ENCODE measurements at regions not wholly inside any gene's neighbourhood (a gene's known extent, or its start where the extent isn't known, plus 50 kb on each side); places are given as distances from the start of the nearest gene placed in this dataset.
"Not testable (repeated sequence)": the region's sequence is repeated elsewhere in the genome, so short reads cannot be mapped to it uniquely, and the experiment has no call there.

GRCh38 chr9:26562338-26562737 is 330.3 kb downstream of the CAAP1 start:
- DNase-seq = no peak

- DNase-seq = no peak
These were observed 330.7 kb downstream of the CAAP1 start for GRCh38 chr9:26561928-26562327.

GRCh38 chr9:26559506-26559905 is 333.1 kb downstream of the CAAP1 start:
- DNase-seq = no peak

GRCh38 chr9:26551971-26552370 is 340.6 kb downstream of the CAAP1 start:
- no peak for DNase-seq

- DNase-seq = no peak
These were observed 341.2 kb downstream of the CAAP1 start for GRCh38 chr9:26551451-26551850.

- no peak for DNase-seq
These were observed 343.8 kb downstream of the CAAP1 start for GRCh38 chr9:26548781-26549290.

GRCh38 chr9:26539867-26540493 is 352.6 kb downstream of the CAAP1 start:
- DNase-seq = no peak

GRCh38 chr9:26537211-26537610 is 355.4 kb downstream of the CAAP1 start:
- DNase-seq = no peak

- DNase-seq = no peak
These were observed 357.5 kb downstream of the CAAP1 start for GRCh38 chr9:26535151-26535550.

GRCh38 chr9:26530841-26531240 is 361.8 kb downstream of the CAAP1 start:
- DNase-seq = no peak

GRCh38 chr9:26527931-26528330 is 364.7 kb downstream of the CAAP1 start:
- DNase-seq = no peak

- DNase-seq = no peak
These were observed 368.3 kb downstream of the CAAP1 start for GRCh38 chr9:26524267-26524666.

- no peak for DNase-seq
These were observed 369.0 kb downstream of the CAAP1 start for GRCh38 chr9:26523577-26523976.

GRCh38 chr9:26520141-26520540 is 372.5 kb downstream of the CAAP1 start:
- DNase-seq = no peak

- peak; percentile 54 to 69 for DNase-seq
These were observed 375.7 kb downstream of the CAAP1 start for GRCh38 chr9:26516773-26517343.

- DNase-seq = no peak
These were observed 378.9 kb downstream of the CAAP1 start for GRCh38 chr9:26513730-26514129.

- no peak for DNase-seq
These were observed 382.5 kb downstream of the CAAP1 start for GRCh38 chr9:26510137-26510536.

- DNase-seq = no peak
These were observed 383.7 kb downstream of the CAAP1 start for GRCh38 chr9:26508897-26509296.

- DNase-seq = no peak
These were observed 388.5 kb downstream of the CAAP1 start for GRCh38 chr9:26504057-26504456.

GRCh38 chr9:26502311-26502710 is 390.3 kb downstream of the CAAP1 start:
- DNase-seq = no peak

GRCh38 chr9:26500471-26500870 is 392.1 kb downstream of the CAAP1 start:
- no peak for DNase-seq

- not testable (repeated sequence) for DNase-seq
These were observed 399.7 kb downstream of the CAAP1 start for GRCh38 chr9:26492608-26493521.

- DNase-seq = not testable (repeated sequence)
These were observed 400.5 kb downstream of the CAAP1 start for GRCh38 chr9:26491922-26492607.

Data from NCI-H1930 (cell line).